GM12878 (cell line): ENCODE measurements at regions not wholly inside any gene's neighbourhood (a gene's known extent, or its start where the extent isn't known, plus 50 kb on each side); places are given as distances from the start of the nearest gene placed in this dataset.

ENCODE experiments used
- CTCF ChIP-seq, 3 experiments: IDR thresholded peaks in 2 of 3; conservative IDR thresholded peaks in 1 of 3; 2 replicates each; pipeline ENCODE4 v1.5.1; 2011; ENCODE audit warnings: low read depth in 3 of 3, low read length in 3 of 3, mild to moderate bottlenecking in 3 of 3, control low read depth in 2 of 3, moderate library complexity in 2 of 3, inconsistent platforms in 1 of 3, mixed read lengths in 1 of 3; ENCODE audit not compliant: control insufficient read depth in 2 of 3, insufficient read depth in 1 of 3; ENCODE audit errors: extremely low read depth in 1 of 3
- EP300 ChIP-seq, 2 experiments: fragments of 150-350 bp in 1 of 2; IDR thresholded peaks; 2 replicates each; pipeline ENCODE4 v1.6.1; 2011 to 2012; ENCODE audit warnings: low read depth in 2 of 2, low read length in 2 of 2, borderline replicate concordance in 1 of 2, improper control_type of control experiment in 1 of 2, inconsistent platforms in 1 of 2; ENCODE audit not compliant: control insufficient read depth in 1 of 2
- STAT3 ChIP-seq: IDR thresholded peaks from 2 replicates; pipeline ENCODE4 v1.6.1; 2011; ENCODE audit warnings: low read depth, low read length, improper control_type of control experiment

- TF ChIP-seq EP300 (IDR thresholded peaks at IDR 0.05; ENCODE audit: borderline replicate concordance in 1 of 2, control insufficient read depth in 1 of 2, low read depth in 2 of 2, low read length in 2 of 2) (no peak), CTCF (IDR thresholded peaks at IDR 0.05 in 2 of 3, conservative IDR thresholded peaks at IDR 0.05 in 1 of 3; ENCODE audit: control insufficient read depth in 2 of 3, extremely low read depth in 1 of 3, insufficient read depth in 1 of 3, low read depth in 3 of 3, low read length in 3 of 3) (no peak), STAT3 (no peak)
Measured at GRCh38 chr10:130352291-130352645, 216.1 kb downstream of the GLRX3 start.
